Stimulated activated naive CD4-positive, alpha-beta T cell (primary cell): ENCODE measurements at regions not wholly inside any gene's neighbourhood (a gene's known extent, or its start where the extent isn't known, plus 50 kb on each side); places are given as distances from the start of the nearest gene placed in this dataset.
"Not testable (repeated sequence)": the region's sequence is repeated elsewhere in the genome, so short reads cannot be mapped to it uniquely, and the experiment has no call there.

Experiments
- DNase-seq, 6 experiments: peaks; one replicate each; lab custom pipeline; 2025; lab: John Stamatoyannopoulos, UW

GRCh38 chr5:67770431-67771025 is 445.0 kb upstream of the PIK3R1 start:
- no peak for DNase-seq

- DNase-seq, result no peak
These were observed 449.9 kb upstream of the PIK3R1 start for GRCh38 chr5:67765697-67766096.

GRCh38 chr5:67757771-67758170 is 457.8 kb upstream of the PIK3R1 start:
- not testable (repeated sequence) for DNase-seq

- DNase-seq, result no peak
These were observed 463.2 kb upstream of the PIK3R1 start for GRCh38 chr5:67752357-67752708.

- no peak for DNase-seq
These were observed 467.3 kb upstream of the PIK3R1 start for GRCh38 chr5:67748165-67748690.

- DNase-seq, result no peak
These were observed 468.5 kb upstream of the PIK3R1 start for GRCh38 chr5:67747096-67747495.

GRCh38 chr5:67746608-67747007 is 468.9 kb upstream of the PIK3R1 start:
- not testable (repeated sequence) for DNase-seq

- no peak for DNase-seq
These were observed 469.5 kb upstream of the PIK3R1 start for GRCh38 chr5:67746103-67746502.

GRCh38 chr5:67732921-67733320 is 482.6 kb upstream of the PIK3R1 start:
- DNase-seq, result no peak

- DNase-seq, result no peak
These were observed 483.1 kb upstream of the PIK3R1 start for GRCh38 chr5:67732471-67732870.

GRCh38 chr5:67731886-67732285 is 483.7 kb upstream of the PIK3R1 start:
- no peak for DNase-seq

- DNase-seq, result no peak
These were observed 484.6 kb upstream of the PIK3R1 start for GRCh38 chr5:67730917-67731474.

GRCh38 chr5:67728326-67728890 is 487.1 kb upstream of the PIK3R1 start:
- DNase-seq, result no peak

GRCh38 chr5:67725604-67726003 is 490.0 kb upstream of the PIK3R1 start:
- DNase-seq, result no peak

GRCh38 chr5:67724412-67725135 is 491.0 kb upstream of the PIK3R1 start:
- DNase-seq, result no peak

GRCh38 chr5:67723873-67724272 is 491.7 kb upstream of the PIK3R1 start:
- no peak for DNase-seq

GRCh38 chr5:67722582-67722981 is 493.0 kb upstream of the PIK3R1 start:
- DNase-seq, result not testable (repeated sequence)

- DNase-seq, result no peak
These were observed 495.3 kb upstream of the PIK3R1 start for GRCh38 chr5:67720162-67720772.

- DNase-seq, result no peak
These were observed 505.4 kb upstream of the CD180 start for GRCh38 chr5:67702008-67702407.

- no peak for DNase-seq
These were observed 503.0 kb upstream of the CD180 start for GRCh38 chr5:67699560-67699959.

- DNase-seq, result no peak
These were observed 499.8 kb upstream of the CD180 start for GRCh38 chr5:67696446-67696845.

- no peak for DNase-seq
These were observed 498.8 kb upstream of the CD180 start for GRCh38 chr5:67695369-67695768.

GRCh38 chr5:67694810-67695191 is 498.2 kb upstream of the CD180 start:
- DNase-seq, result no peak
